Fibroblast of gingiva (primary cell): ENCODE measurements at regions not wholly inside any gene's neighbourhood (a gene's known extent, or its start where the extent isn't known, plus 50 kb on each side); places are given as distances from the start of the nearest gene placed in this dataset.
"Not testable (repeated sequence)": the region's sequence is repeated elsewhere in the genome, so short reads cannot be mapped to it uniquely, and the experiment has no call there.

Source experiments
- DNase-seq: peaks from one replicate; pipeline ENCODE4 v3.0.0-alpha.2; 2011; ENCODE audit warnings: low read depth

GRCh38 chr2:72078773-72079172 lies 68.9 kb downstream of the CYP26B1 start:
- DNase-seq: no peak

- no peak for DNase-seq
These were observed 69.9 kb downstream of the CYP26B1 start for GRCh38 chr2:72077702-72078169.

GRCh38 chr2:72073373-72073772 lies 74.3 kb downstream of the CYP26B1 start:
- not testable (repeated sequence) for DNase-seq

- DNase-seq: not testable (repeated sequence)
These were observed 83.5 kb downstream of the CYP26B1 start for GRCh38 chr2:72064197-72064596.

- DNase-seq: no peak
These were observed 85.3 kb downstream of the CYP26B1 start for GRCh38 chr2:72062336-72062735.

GRCh38 chr2:72057308-72057707 lies 90.4 kb downstream of the CYP26B1 start:
- no peak for DNase-seq

- no peak for DNase-seq
These were observed 95.6 kb downstream of the CYP26B1 start for GRCh38 chr2:72051971-72052505.

GRCh38 chr2:72051204-72051603 lies 96.5 kb downstream of the CYP26B1 start:
- no peak for DNase-seq

- DNase-seq: no peak
These were observed 96.9 kb downstream of the CYP26B1 start for GRCh38 chr2:72050734-72051133.

- DNase-seq: no peak
These were observed 98.7 kb downstream of the CYP26B1 start for GRCh38 chr2:72048881-72049477.

GRCh38 chr2:72043985-72044384 lies 103.7 kb downstream of the CYP26B1 start:
- DNase-seq: no peak

- DNase-seq: no peak
These were observed 106.0 kb downstream of the CYP26B1 start for GRCh38 chr2:72041638-72042111.

GRCh38 chr2:72040629-72041571 lies 106.8 kb downstream of the CYP26B1 start:
- DNase-seq: no peak

GRCh38 chr2:72038524-72038923 lies 109.1 kb downstream of the CYP26B1 start:
- DNase-seq: no peak

- DNase-seq: no peak
These were observed 110.4 kb downstream of the CYP26B1 start for GRCh38 chr2:72037261-72037666.

GRCh38 chr2:72036595-72036994 lies 111.1 kb downstream of the CYP26B1 start:
- DNase-seq: no peak

- DNase-seq: no peak
These were observed 111.5 kb downstream of the CYP26B1 start for GRCh38 chr2:72036173-72036545.

- DNase-seq: no peak
These were observed 112.0 kb downstream of the CYP26B1 start for GRCh38 chr2:72035518-72036172.

- no peak for DNase-seq
These were observed 113.1 kb downstream of the CYP26B1 start for GRCh38 chr2:72034353-72035095.

GRCh38 chr2:72033636-72034035 lies 114.0 kb downstream of the CYP26B1 start:
- DNase-seq: no peak

GRCh38 chr2:72032481-72033041 lies 115.1 kb downstream of the CYP26B1 start:
- no peak for DNase-seq
